ENCODE measurements at regions not wholly inside any gene's neighbourhood (a gene's known extent, or its start where the extent isn't known, plus 50 kb on each side); places are given as distances from the start of the nearest gene placed in this dataset.
"Not testable (repeated sequence)": the region's sequence is repeated elsewhere in the genome, so short reads cannot be mapped to it uniquely, and the experiment has no call there.

GRCh38 chr10:64745565-64745964, 1224.4 kb downstream of the REEP3 start:
- no peak for DNase-seq (ENCODE audit: low spot score)

- DNase-seq (ENCODE audit: low spot score), result no peak
Observed at GRCh38 chr10:64750672-64751071, 1229.5 kb downstream of the REEP3 start.

DNA sequence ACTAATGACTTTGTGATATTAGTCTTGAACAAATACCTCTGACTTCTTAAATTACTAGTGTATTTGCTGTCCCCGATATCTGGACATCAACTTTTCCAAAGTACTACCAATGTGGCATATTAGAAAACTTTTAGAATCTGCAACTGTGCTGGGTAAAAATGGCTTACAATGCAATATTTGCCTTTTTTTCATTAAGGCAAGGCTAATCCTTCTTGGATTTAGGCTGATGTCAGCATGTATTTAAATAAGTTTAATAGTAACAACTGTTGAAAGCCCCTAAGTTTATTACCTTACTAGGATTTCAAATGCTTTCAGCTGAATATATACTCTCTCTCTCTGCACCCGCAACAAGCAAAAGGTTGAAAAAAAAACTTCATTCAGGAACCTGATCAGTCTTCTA, 1232.3 kb downstream of the REEP3 start:
- DNase-seq (ENCODE audit: low spot score), result no peak

DNA sequence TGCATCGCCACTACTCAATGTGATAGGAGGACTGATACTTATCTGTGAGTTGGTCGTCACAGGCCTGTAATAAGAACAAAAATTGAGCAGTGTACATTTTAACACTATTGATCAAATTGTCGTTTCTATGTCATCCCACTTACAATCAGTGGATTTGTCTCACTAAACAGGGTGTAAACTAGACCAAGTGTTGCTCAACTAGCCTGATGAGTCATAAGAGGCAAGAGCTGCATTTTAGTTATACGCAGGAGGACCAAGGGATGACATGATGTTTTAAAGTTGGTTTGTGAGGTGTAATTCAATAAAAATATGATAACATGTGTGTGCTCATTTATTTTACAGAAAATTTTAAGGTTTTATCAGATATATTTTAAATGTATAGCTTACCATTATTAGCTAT, 1239.2 kb downstream of the REEP3 start:
- DNase-seq (ENCODE audit: low spot score), result no peak

- DNase-seq (ENCODE audit: low spot score), result no peak
Observed at GRCh38 chr10:64762861-64763260, 1241.7 kb downstream of the REEP3 start.

- no peak for DNase-seq (ENCODE audit: low spot score)
Observed at GRCh38 chr10:64765498-64765897, 1244.3 kb downstream of the REEP3 start.

DNA sequence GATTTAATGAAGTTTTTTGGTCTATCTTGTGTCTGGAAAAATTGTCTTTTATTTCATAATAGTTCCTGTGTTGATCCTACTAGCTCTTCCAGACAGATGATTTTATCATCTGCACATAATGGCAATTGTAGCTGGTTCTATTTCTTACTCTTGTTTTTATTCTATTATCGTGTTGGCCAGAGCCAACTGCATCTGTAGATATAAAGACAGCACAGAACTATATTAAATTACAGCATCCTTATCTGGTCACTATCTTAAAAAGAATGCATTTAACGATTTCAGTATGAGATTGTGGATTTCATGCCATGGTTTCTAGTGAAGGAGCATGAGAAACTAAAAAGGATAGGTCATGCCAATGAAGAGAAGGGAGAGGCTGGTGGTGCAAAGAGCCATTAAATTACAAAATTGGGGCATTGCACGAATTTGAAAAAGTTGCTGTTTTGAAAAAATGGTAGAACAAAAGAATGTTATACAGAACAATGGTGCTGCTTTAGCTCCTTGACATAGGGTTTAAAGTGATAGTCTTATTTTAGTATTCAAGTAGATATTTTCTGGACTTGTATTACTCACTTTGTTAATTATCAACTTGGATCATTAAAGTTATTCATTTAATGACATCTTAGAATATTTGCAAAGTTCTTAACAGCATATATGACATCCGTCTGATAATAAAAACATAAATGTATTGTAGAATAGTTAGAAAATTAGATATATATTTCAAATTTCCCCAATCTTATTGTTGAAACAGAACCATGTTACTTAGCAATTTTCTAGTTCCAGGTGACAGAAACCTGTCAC, 1250.3 kb downstream of the REEP3 start:
- no peak for DNase-seq (ENCODE audit: low spot score)

GRCh38 chr10:64773357-64773756, 1252.2 kb downstream of the REEP3 start:
- DNase-seq (ENCODE audit: low spot score), result no peak

- not testable (repeated sequence) for DNase-seq (ENCODE audit: low spot score)
Observed at GRCh38 chr10:64784451-64784850, 1263.2 kb downstream of the REEP3 start.

DNA sequence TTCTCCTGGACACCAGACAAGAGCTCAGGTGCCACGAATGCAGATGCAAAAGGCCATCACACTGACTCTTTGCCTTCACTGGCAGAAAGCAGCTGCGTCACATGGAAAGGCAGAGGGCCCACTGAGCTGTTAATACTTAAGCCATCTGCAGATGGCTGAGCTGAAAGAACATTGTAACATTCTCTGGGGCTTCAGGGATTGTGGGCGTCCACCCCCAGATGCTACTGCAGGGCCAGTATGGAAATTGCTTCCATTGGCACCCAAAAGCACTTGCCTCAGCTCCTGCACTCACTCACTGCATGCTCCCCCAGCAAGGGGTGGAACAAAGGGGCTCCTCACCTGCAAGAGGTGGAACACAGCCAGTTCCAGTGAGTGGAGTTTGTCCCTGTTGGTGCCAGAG, 1264.6 kb downstream of the REEP3 start:
- no peak for DNase-seq (ENCODE audit: low spot score)

GRCh38 chr10:64786989-64787388, 1265.8 kb downstream of the REEP3 start:
- DNase-seq (ENCODE audit: low spot score), result no peak

DNA sequence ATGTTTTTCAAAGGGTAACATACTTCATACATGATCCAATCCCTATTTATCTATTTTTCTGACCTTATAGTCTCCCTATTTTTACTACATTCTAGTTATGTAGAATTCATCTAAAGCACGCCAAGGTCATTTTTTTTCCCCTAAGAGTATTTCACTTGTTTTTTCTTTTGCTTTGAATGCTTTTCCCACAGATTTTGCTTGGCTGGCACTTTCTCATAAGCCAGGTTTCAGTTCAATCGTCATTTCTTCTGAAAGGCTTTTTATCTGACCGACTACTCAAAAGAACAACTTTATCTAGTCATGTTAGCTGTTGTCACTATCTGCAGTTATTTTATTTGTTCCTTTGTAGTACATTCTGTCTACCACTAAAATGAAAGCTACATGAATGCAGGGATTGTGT, 1274.6 kb downstream of the REEP3 start:
- no peak for DNase-seq (ENCODE audit: low spot score)

- no peak for DNase-seq (ENCODE audit: low spot score)
Observed at GRCh38 chr10:64798297-64798696, 1277.1 kb downstream of the REEP3 start.

DNA sequence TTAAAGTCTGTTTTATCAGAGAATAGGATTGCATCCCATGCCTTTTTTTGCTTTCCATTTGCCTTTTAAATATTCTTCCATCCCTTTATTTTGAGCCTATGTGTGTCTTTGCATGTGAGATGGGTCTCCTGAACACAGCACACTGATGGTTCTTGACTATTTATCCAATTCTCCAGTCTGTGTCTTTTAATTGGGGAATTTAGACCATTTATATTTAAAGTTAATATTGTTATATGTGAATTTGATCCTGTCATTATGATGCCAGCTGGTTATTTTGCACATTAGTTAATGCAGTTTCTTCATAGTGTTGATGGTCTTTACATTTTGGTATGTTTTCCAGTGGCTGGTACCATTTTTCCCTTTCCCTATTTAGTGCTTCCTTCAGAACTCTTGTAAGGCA, 1287.0 kb downstream of the REEP3 start:
- DNase-seq (ENCODE audit: low spot score), result not testable (repeated sequence)

DNA sequence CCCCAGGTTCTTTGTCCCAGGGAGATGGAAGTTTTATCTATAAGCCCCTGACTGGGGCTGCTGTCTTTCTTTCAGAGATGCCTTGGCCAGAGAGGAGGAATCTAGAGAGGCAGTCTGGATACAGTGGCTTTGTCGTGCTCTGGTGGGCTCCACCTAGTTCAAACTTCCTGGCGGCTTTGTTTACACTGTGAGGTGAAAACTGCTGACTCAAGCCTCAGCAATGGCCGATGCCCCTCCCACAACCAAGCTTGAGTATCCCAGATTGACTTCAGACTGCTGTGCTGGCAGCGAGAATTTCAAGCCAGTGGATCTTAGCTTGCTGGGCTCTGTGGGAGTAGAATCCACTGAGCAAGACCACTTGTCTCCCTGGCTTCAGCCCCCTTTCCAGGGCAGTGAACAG, 1288.8 kb downstream of the REEP3 start:
- peak; percentile 7 for DNase-seq (ENCODE audit: low spot score)

DNA sequence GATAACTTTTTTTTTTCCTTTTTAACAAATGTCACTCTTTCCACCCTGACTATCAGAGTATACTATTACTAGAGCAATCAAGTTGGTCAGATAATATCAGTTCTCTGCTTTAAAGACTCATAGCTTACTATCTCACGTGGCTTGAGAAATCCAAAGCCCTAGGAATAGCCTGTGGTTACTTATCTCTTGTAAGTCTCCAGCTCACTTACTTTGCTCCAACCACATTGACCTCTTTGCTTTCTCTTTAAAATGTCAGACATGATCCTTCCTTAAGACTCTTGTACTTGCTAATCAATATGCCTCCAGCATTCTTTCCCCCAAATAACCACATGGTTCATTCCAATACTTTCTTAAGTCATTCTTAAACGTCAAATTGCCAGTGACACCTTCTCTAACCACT, 1292.2 kb downstream of the REEP3 start:
- DNase-seq (ENCODE audit: low spot score), result no peak

GRCh38 chr10:64814201-64814600, 1293.0 kb downstream of the REEP3 start:
- no peak for DNase-seq (ENCODE audit: low spot score)

- no peak for DNase-seq (ENCODE audit: low spot score)
Observed at GRCh38 chr10:64829888-64830412, 1308.7 kb downstream of the REEP3 start.

GRCh38 chr10:64830869-64831268, 1309.7 kb downstream of the REEP3 start:
- DNase-seq (ENCODE audit: low spot score), result no peak

DNA sequence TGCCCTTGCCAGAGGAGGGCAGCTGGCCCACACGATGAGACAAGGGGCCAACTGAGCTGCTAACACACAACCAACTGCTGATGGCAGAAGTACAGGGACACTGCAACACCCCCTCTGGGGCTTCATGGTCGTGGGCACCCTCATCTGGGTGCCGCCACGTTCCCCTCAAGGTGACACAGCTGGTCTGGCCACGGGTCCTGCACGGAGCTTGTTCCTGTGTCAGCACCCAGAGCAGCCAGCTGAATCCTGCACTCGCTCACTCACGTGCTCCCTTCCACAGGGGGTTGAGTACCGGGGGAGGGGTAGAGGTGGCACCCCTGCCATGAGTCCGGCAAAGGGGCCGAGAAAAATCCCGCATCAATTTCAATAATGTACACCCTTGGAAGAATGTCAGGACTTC, 1319.1 kb downstream of the REEP3 start:
- no peak for DNase-seq (ENCODE audit: low spot score)

GRCh38 chr10:64846700-64847099, 1325.5 kb downstream of the REEP3 start:
- DNase-seq (ENCODE audit: low spot score), result no peak

DNA sequence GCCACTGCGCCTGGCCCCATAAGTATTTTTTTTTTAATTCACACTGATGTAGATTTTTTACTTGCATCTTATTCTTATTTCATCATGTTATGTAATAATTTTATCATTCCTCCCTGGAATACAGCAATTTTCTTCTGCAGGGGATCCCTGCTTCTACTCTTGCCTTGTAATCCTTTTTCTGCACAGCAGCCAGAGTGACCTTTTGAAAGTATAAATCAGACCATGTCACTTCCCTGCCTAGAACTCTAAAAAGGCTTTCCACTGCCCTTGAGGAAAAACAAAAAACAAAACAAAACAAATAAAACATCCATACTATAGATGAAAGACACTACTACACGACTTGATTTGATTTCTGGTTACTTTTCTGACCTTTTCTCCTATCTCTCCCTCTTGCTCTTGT, 1334.7 kb downstream of the REEP3 start:
- DNase-seq (ENCODE audit: low spot score), result no peak

DNA sequence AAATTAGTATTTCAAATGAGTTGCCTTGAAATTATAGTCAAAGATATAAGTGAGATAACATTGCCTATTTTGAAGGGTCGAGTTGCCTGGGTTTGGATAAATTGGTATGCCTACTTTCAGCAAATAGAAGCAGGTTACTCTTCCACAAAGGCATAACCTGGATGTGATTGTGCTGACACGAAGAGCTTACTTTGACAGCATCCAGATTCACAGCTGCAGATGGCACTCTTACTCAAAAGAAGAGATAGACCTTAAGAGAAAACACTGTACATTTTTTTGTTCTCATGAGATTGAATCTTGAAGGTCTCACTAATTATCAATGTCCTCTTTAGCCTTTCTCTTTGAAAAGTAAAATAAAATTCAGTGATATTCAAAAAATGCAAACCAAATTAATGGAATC, 1338.7 kb downstream of the REEP3 start:
- DNase-seq (ENCODE audit: low spot score), result no peak

GRCh38 chr10:64863836-64864235, 1342.6 kb downstream of the REEP3 start:
- DNase-seq (ENCODE audit: low spot score), result no peak
